ENCODE measurements at regions not wholly inside any gene's neighbourhood (a gene's known extent, or its start where the extent isn't known, plus 50 kb on each side); places are given as distances from the start of the nearest gene placed in this dataset.
A peak's percentile ranks its signal among the peaks of the same experiment; 100 is the strongest.

DNA sequence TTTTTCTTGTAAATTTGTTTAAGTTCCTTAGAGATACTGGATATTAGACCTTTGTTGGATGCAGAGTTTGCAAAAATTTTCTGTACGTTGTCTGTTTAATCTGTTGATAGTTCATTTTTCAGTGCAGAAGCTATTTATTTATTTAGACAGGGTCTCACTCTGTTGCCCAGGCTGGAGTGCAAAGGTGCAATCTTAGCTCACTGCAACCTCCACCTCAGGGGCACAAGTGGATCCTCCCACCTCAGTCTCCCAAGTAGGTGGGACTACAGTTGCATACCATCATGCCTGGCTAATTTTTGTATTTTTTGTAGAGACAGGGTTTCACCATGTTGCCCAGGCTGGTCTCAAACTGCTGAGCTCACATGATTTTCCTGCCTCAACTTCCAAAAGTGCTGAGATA, 568.2 kb upstream of the REG3G start:
- TF ChIP-seq JUND (IDR thresholded peaks at IDR 0.05; ENCODE audit: low read depth), result no peak
- no peak for DNase-seq (ENCODE audit: low read depth in 1 of 2, low spot score in 1 of 2)
- in situ Hi-C loops (cut with HindIII; ENCODE audit: low pct_unique_long_range_greater_than_20kb, low sequenced_read_pairs), result no loop called here

DNA sequence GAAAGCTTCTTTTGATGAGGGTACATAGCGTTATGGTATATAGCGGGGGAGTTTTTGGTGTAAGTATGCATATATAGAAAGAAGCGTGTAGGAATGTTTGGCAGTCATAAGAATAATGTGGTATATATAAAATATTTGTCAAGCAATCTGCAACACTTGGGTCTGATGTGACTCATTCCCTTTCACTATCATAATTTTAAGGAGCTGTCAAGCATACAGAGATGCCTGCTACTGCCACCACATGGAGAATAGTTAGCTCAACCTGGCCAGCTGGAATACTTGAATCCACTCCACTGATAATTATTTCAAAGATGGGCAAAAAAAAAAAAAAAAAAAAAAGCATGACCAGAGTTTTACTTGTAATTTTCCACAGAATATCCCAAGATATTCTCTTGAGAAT, 559.8 kb upstream of the REG3G start:
- in situ Hi-C loops (cut with HindIII; ENCODE audit: low pct_unique_long_range_greater_than_20kb, low sequenced_read_pairs), result no loop called here
- no peak for TF ChIP-seq JUND (IDR thresholded peaks at IDR 0.05; ENCODE audit: low read depth)
- no peak for DNase-seq (ENCODE audit: low read depth in 1 of 2, low spot score in 1 of 2)

DNA sequence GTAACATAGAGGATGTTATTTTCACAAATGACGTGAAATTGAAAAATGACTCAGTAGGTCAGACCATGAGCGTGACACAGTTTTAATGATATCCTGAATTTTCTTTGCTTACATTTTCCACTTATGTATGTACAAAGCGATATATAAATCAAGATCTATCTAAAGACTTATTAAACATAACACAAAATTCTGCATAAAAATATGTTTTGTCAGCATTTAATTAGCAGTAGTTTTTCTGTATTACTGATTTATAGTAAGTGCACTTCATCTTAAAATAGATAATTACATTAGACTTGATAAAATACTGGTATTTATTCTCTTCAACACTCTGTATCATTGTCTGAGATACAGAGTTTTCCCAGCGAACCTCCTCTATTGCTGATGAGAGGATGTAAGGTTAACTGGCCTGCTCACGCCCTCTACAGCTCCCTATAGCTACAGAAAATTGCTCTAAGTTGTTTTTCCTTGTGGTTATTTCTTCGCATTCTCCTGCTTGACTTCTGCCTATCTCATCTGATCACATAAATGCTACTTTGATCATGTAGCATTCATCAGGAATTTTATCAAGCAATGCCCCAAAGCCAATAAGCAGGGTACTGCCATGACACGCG, 548.8 kb upstream of the REG3G start:
- TF ChIP-seq JUND (IDR thresholded peaks at IDR 0.05; ENCODE audit: low read depth), result no peak
- in situ Hi-C loops (cut with HindIII; ENCODE audit: low pct_unique_long_range_greater_than_20kb, low sequenced_read_pairs), result no loop called here
- no peak for DNase-seq (ENCODE audit: low read depth in 1 of 2, low spot score in 1 of 2)

DNA sequence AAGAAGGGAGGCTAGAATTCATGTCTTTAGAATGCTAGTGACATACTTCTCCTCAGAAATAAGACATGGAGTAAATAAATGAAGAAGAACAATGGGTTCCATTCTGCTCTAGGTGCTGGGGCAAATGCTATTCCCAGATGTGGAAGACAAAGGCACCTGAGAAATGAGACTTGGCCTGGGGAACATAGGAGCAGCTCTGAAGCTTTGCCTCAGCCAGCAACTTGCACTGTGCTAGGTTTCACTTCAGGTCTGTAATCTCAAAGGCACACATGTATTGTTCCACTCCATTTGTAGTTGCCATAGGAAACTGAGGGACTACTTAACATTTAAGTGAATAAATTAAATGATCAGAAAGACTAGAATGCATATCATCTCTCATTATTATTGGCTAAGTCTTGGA, 538.9 kb upstream of the REG3G start:
- DNase-seq (ENCODE audit: low read depth in 1 of 2, low spot score in 1 of 2), result peak in 1 of 2 experiments; percentile 2
- in situ Hi-C loops (cut with HindIII; ENCODE audit: low pct_unique_long_range_greater_than_20kb, low sequenced_read_pairs), result no loop called here

DNA sequence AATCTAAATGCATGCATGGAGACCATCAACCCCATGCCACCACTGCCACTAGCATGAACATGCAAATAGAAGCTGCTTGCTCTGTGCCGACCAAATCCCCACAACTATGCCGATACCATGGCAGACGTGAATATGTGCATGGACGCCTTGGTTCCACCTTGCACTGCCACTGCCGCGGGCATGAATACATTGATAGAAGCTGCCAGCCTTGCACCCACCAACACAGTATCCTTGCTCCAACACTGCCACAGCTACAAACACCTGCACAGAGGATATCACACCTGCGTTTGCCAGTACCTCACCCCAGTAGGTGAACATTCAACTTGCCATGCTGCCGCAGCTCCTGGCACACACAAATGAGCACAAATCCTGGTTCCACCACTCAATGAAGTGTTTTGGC, 527.4 kb upstream of the REG3G start:
- DNase-seq (ENCODE audit: low read depth in 1 of 2, low spot score in 1 of 2), result no peak
- in situ Hi-C loops (cut with HindIII; ENCODE audit: low pct_unique_long_range_greater_than_20kb, low sequenced_read_pairs), result no loop called here
- no peak for TF ChIP-seq JUND (IDR thresholded peaks at IDR 0.05; ENCODE audit: low read depth)

More for the DNA sequence above, 538.9 kb upstream of the REG3G start:
- no peak for TF ChIP-seq JUND (IDR thresholded peaks at IDR 0.05; ENCODE audit: low read depth)

DNA sequence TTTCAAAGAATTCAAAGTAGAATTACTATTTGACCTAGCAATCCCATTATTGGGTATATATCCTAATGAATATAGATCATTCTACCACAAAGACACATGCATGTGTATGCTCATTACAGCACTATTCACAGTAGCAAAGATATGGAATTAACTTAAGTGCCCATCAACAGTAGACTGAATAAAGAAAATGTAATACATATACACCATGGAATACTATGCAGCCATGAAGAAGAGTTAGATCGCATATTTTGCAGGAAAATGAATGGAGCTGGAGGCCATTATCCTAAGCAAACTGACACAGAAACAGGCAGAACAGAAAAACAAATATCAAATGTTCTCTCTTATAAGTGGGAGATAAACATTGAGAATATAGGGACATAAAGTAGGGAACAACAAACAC, 519.2 kb upstream of the REG3G start:
- DNase-seq (ENCODE audit: low read depth in 1 of 2, low spot score in 1 of 2), result no peak
- no peak for TF ChIP-seq JUND (IDR thresholded peaks at IDR 0.05; ENCODE audit: low read depth)
- in situ Hi-C loops (cut with HindIII; ENCODE audit: low pct_unique_long_range_greater_than_20kb, low sequenced_read_pairs), result no loop called here

DNA sequence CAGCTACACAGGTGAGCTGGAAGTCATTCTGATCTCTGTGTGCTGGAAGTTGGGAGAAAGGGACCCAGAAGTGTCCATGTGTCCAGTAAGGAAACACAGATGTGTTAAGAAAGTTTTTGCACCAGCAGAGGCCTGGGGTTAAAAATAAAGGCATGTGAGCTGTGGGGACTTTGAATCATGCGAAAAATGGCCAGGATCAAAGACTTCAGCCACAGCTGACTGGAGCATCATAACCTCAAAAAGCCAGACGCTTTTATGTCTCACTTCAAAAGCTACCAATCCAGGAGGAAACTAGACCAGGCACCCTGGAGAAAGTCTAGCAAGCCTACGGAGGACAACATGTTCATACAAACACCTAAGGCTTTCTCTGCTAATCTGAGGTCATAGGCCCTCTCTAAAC, 503.6 kb upstream of the REG3G start:
- no peak for DNase-seq (ENCODE audit: low read depth in 1 of 2, low spot score in 1 of 2)
- in situ Hi-C loops (cut with HindIII; ENCODE audit: low pct_unique_long_range_greater_than_20kb, low sequenced_read_pairs), result no loop called here
- TF ChIP-seq JUND (IDR thresholded peaks at IDR 0.05; ENCODE audit: low read depth), result no peak

DNA sequence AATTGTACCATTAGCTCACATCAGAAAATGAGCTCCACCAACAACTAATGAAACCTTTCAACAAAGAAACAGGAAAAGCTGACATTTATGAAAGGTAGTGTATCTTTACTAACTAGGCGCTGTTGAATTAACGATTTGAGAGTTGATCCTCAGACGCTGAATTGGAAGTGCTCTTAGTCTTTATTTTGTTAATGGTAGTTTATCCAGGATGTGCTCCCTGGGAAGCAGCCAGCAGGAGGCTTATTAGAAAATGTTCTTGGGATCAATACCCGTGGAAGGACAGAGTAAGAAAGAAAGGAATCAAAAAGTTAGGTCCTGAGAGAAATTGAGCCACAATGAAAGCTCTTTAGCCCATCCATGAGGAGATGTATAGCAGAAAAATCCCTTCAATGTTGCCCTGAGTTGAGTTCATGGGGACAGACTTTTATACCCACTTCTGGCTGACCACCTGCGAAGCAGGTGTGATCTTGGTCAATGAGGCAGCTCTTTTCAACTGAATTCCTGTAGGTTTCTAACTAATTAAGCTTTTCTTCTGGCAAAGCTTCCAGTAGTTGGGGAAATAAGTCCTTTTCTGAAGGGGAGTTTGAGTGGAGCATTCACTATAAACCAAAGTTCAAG, 492.6 kb upstream of the REG3G start:
- DNase-seq (ENCODE audit: low read depth in 1 of 2, low spot score in 1 of 2), result no peak

DNA sequence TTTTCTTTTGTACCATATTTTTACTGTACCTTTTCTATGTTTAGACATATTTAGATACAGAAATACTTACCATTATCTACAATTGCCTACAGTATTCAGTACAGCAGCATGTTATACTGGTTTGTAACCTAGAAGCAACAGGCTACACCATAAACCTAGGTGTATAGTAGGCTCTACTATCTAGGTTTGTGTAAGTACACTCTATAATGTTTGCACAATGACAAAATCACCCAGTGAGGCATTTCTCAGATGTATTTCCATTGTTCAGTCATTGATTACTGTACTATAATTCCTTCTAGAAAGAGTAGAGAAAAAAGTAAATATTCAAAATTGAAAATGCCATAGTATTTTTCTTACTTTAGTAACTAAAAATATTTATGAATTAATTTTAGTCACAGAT, 490.1 kb upstream of the REG3G start:
- no peak for DNase-seq (ENCODE audit: low read depth in 1 of 2, low spot score in 1 of 2)
- in situ Hi-C loops (cut with HindIII; ENCODE audit: low pct_unique_long_range_greater_than_20kb, low sequenced_read_pairs), result no loop called here
- TF ChIP-seq JUND (IDR thresholded peaks at IDR 0.05; ENCODE audit: low read depth), result no peak

More for the DNA sequence above, 492.6 kb upstream of the REG3G start:
- no peak for TF ChIP-seq JUND (IDR thresholded peaks at IDR 0.05; ENCODE audit: low read depth)
- in situ Hi-C loops (cut with HindIII; ENCODE audit: low pct_unique_long_range_greater_than_20kb, low sequenced_read_pairs), result no loop called here

DNA sequence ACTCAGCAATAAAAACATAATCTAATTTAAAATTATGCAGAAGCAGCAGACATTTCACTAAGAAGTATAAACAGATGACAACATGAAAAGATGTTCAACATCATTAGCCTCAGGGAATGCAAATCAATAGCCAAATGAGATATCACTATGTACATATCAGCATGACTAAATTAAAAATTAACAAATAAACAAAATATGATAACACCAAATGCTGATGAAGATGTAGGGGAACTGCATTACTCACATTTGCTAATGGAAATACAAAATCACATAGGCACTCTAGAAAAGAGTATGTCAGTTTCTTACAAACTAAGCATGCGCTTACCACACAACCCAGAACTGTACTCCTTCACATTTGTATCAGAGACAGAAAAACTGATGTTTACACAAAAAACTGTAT, 487.2 kb upstream of the REG3G start:
- in situ Hi-C loops (cut with HindIII; ENCODE audit: low pct_unique_long_range_greater_than_20kb, low sequenced_read_pairs), result no loop called here
- TF ChIP-seq JUND (IDR thresholded peaks at IDR 0.05; ENCODE audit: low read depth), result no peak
- no peak for DNase-seq (ENCODE audit: low read depth in 1 of 2, low spot score in 1 of 2)

DNA sequence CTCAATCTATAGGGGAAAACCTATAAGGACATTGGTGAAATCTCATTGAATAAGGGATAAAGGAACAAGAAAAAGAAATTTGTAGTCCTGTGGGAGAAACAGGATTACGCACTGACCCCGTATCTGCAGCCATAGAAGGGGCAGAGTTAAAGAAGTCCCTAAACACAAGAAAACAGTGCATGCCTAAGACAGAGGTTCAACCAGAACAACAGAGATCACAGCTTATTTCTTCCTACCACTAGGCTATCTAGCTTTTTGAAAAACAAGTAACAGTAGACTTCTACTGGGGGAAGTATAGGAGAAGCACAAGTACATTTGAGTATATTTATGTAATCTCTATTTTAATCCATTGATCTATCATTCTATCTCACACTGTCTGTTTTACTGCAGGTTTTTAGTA, 485.2 kb upstream of the REG3G start:
- no peak for TF ChIP-seq JUND (IDR thresholded peaks at IDR 0.05; ENCODE audit: low read depth)
- no peak for DNase-seq (ENCODE audit: low read depth in 1 of 2, low spot score in 1 of 2)
- in situ Hi-C loops (cut with HindIII; ENCODE audit: low pct_unique_long_range_greater_than_20kb, low sequenced_read_pairs), result no loop called here

DNA sequence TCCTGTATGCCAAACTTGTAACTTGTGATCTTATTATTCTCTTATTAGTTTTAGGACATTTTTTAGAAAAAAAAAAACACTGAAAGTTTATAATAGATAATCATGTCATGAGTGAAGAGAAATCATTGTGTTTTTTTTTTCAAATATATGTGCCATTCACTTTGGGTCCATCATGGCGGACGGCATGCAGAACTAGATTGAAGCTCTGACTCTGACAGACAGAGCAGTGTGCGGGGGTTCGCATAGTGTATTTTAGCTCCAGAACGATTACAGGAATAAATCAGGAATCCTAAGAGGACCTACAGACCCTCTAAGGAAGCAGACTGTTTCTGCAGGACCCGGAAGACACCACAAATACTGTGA, 484.4 kb upstream of the REG3G start:
- no peak for TF ChIP-seq JUND (IDR thresholded peaks at IDR 0.05; ENCODE audit: low read depth)
- in situ Hi-C loops (cut with HindIII; ENCODE audit: low pct_unique_long_range_greater_than_20kb, low sequenced_read_pairs), result no loop called here
- no peak for DNase-seq (ENCODE audit: low read depth in 1 of 2, low spot score in 1 of 2)

DNA sequence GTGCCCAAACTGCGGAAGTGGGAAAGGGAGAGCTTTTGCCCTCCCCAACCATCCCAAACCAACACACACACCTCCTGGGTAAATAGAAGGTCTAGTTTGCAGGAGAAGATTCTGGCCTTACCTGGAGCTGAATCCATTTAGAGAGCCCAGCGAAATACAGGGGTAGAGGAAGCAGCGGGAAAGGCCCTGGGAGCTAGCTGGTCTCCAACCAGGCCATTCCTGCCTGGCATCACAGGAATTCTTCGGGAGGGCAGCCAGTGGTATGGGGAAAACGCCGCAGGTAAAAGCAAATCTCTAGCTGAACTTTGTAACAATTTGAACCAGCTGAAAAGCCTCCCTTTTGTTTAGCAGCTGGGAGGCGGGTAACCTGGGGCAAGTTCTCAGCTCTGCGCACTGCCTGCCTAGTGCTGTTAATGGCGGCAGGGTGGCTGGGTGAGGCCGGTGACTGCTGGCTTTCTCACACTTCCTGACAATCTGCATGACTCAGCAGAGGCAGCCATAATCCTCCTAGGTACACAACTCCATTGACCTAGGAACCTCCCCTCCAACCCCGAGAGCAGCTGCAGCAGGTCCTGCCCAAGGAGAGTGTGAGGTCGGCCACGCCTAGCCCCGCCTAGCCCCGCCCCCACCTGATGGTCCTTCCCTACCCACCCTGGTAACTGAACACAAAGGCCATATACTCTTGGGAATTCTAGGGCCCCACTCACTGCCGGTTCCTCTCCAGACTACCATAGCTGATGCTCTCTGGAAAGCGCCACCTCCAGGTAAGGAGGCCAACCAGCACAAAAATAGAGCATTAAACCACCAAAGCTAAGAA, 483.8 kb upstream of the REG3G start:
- in situ Hi-C loops (cut with HindIII; ENCODE audit: low pct_unique_long_range_greater_than_20kb, low sequenced_read_pairs), result no loop called here
- DNase-seq (ENCODE audit: low read depth in 1 of 2, low spot score in 1 of 2), result no peak

More for the DNA sequence above, 483.8 kb upstream of the REG3G start:
- TF ChIP-seq JUND (IDR thresholded peaks at IDR 0.05; ENCODE audit: low read depth), result no peak
